ENCODE measurements at regions not wholly inside any gene's neighbourhood (a gene's known extent, or its start where the extent isn't known, plus 50 kb on each side); places are given as distances from the start of the nearest gene placed in this dataset.

- Histone ChIP-seq H3K23ac (ENCODE audit: insufficient read length, low read depth, low read length) (no peak overlapping the region), H3K9ac (ENCODE audit: extremely low read depth, insufficient read length, low read length) (no peak overlapping the region), H2BK120ac (ENCODE audit: low read depth, low read length, poor library complexity, severe bottlenecking) (no peak overlapping the region), H2BK5ac (ENCODE audit: insufficient read length, low read length) (no peak overlapping the region), H3K79me1 (ENCODE audit: insufficient read depth, low read depth, low read length, poor library complexity, severe bottlenecking) (no peaks in the 10 kb centered on the region), H3K27me3 (ENCODE audit: insufficient read depth, low read length) (no peaks in the 10 kb centered on the region), H3K4me1 (ENCODE audit: insufficient read depth, low read length) (no peaks in the 10 kb centered on the region), H2AK5ac (ENCODE audit: insufficient read length, low read length) (no peak overlapping the region), H3T11ph (ENCODE audit: low read length) (no peak overlapping the region), H2AFZ (ENCODE audit: low read length) (no peak overlapping the region), H3K23me2 (ENCODE audit: insufficient read length, low read depth, low read length, poor library complexity, severe bottlenecking) (no peaks in the 10 kb centered on the region), H3K9me3 (ENCODE audit: control insufficient read depth, low read depth, low read length) (no peaks in the 10 kb centered on the region), H2BK20ac (ENCODE audit: low read depth, low read length, poor library complexity, severe bottlenecking) (no peak overlapping the region), H3K14ac (ENCODE audit: insufficient read depth, low read length) (no peak overlapping the region), H4K8ac (replicated peaks; ENCODE audit: insufficient read length, low read depth, low read length) (no peak overlapping the region), H3K4me2 (ENCODE audit: insufficient read depth, insufficient read length, low read length) (no peak overlapping the region), H3K18ac (ENCODE audit: insufficient read length, low read depth, low read length) (no peak overlapping the region), H2BK15ac (ENCODE audit: low read depth, low read length) (no peak overlapping the region), H3K27ac (ENCODE audit: insufficient read length, low read depth, low read length) (no peak overlapping the region), H2BK12ac (ENCODE audit: insufficient read length, low read depth, low read length) (no peak overlapping the region), H4K91ac (ENCODE audit: insufficient read length, low read depth, low read length) (no peak overlapping the region), H4K5ac (ENCODE audit: insufficient read length, low read depth, low read length) (no peak overlapping the region), H3K56ac (ENCODE audit: insufficient read length, low read depth, low read length) (no peak overlapping the region), H3K79me2 (ENCODE audit: insufficient read depth, low read length) (no peaks in the 10 kb centered on the region), H3K4ac (ENCODE audit: low read depth, low read length) (no peak overlapping the region), H4K20me1 (ENCODE audit: control insufficient read depth, insufficient read depth, insufficient read length) (no peaks in the 10 kb centered on the region)
- Mint-ChIP-seq H3K4me1 (no peaks in the 10 kb centered on the region), H3K9me3 (peaks cover 0 to 12% of the 10 kb centered on the region in 2 experiments; a peak in 4 of 5 replicates), H3K27me3 (ENCODE audit: low read depth) (no peaks in the 10 kb centered on the region), H3K4me3 (no peak overlapping the region), H3K27ac (no peak overlapping the region), H3K36me3 (ENCODE audit: insufficient read depth in 1 of 3, low read depth in 3 of 3) (no peaks in the 10 kb centered on the region; a peak in 1 of 7 replicates)
- TF ChIP-seq, protein P1, sequence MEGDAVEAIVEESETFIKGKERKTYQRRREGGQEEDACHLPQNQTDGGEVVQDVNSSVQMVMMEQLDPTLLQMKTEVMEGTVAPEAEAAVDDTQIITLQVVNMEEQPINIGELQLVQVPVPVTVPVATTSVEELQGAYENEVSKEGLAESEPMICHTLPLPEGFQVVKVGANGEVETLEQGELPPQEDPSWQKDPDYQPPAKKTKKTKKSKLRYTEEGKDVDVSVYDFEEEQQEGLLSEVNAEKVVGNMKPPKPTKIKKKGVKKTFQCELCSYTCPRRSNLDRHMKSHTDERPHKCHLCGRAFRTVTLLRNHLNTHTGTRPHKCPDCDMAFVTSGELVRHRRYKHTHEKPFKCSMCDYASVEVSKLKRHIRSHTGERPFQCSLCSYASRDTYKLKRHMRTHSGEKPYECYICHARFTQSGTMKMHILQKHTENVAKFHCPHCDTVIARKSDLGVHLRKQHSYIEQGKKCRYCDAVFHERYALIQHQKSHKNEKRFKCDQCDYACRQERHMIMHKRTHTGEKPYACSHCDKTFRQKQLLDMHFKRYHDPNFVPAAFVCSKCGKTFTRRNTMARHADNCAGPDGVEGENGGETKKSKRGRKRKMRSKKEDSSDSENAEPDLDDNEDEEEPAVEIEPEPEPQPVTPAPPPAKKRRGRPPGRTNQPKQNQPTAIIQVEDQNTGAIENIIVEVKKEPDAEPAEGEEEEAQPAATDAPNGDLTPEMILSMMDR (conservative IDR thresholded peaks at IDR 0.05): no peak; the same call in 2 of the 3 replicates
- 100% methylated on average over 2 of the region's 5 CpGs for WGBS (ENCODE audit: extremely low coverage, insufficient read length, low lambda C conversion rate)
- no peak for DNase-seq
These were observed 518.1 kb downstream of the UQCRFS1 start for GRCh38 chr19:28694812-28695211.
